GM11168 (cell line): ENCODE measurements at regions not wholly inside any gene's neighbourhood (a gene's known extent, or its start where the extent isn't known, plus 50 kb on each side); places are given as distances from the start of the nearest gene placed in this dataset.
"Not testable (repeated sequence)": the region's sequence is repeated elsewhere in the genome, so short reads cannot be mapped to it uniquely, and the experiment has no call there.

Experiments
- in situ Hi-C: fragments of 300-500 bp; cut with MboI; formaldehyde crosslinking; loops from one replicate; pipeline ENCODE4 v1.12.0; 2022; ENCODE audit warnings: low sequenced_read_pairs; ENCODE audit not compliant: unreplicated experiment

- in situ Hi-C loops, result no loop called here
These were observed 390.0 kb downstream of the TNS3 start for GRCh38 chr7:47191876-47192291.

DNA sequence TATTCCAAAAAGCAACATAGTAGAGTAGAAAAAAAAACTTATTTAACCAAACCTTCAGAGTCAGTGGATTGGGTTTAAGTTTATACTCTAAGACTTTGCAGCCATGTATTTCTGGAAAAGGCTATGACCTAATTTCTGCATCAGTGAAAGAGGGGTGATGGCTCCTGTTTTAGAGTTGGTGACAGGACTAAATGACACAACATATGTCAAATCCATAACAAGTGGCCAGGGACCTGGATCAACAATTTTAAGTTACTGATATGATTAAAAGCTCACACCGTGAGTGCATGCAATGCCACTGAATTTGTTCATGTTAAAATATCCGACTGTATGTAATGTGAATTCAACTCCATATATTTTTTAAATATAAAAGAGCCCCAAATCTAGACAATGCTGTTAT lies 390.6 kb downstream of the TNS3 start:
- in situ Hi-C loops, result no loop called here

DNA sequence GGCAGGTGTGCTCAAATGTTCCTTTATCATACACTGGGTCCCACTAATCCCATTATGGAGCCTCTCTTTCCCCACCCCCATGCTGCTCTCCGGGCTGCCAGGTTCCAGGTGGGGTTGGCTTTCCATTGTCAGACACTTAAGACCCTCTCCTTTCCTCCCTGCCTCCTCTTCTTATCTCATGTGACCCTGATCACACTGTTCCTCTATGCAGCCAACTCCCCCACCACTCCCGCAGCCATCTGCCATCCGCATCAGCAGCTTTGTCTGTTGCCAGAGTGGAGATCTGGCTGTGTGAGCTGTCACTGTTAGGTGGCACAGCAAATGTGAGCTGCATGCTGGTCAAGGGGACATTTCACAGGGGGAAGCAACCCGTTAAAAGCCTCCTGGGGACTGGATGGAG lies 391.4 kb downstream of the TNS3 start:
- in situ Hi-C loops, result no loop called here

DNA sequence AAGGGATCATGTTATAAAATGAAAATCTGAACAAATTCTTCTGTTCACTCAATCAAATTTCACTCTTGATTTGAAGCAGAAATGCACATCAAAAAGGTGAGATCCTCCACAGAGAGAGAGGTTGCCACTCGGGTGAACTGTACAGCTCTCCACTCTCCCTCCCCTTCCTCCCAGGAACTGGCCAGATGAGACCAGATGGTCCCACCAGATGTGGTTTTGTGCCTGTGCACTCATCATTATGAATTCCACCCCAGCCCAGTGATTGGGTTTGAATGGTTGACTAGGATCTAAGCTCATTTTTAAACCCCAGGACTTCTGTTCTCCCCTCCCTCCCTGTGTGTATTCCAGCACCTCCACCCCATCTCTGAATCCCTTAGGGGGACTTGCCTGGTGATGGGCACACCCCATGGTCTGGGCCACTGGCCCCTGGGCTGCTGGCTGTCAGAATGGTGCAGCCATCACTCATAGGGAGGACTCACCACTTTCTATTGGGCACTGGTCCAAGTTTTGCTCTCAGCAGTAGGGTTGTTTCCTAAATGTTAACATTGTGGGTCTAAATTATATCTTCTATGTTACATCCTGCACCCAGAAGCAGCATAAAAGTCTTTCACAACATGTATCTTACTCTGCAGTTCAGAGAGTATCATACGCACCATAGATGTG lies 393.1 kb downstream of the TNS3 start:
- in situ Hi-C loops, result no loop called here

DNA sequence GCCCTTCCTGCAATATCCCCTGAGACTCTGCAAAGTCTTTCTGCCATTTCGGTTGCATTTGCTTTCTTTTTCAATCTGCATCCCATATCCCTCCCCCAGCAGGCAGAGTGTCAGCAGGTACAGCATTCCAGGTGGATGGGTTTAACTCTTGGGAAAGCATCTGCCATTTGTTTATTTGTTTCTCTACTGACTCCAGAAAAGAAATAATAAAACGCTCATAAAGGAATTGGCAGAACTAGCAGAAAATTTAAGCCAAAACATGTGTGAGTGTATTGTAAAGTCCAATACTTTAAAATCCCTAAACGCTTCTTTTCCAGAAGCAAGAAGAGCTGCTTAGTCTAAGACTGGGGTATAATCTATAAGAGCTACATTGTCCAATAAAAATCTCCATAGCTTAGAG lies 393.8 kb downstream of the TNS3 start:
- in situ Hi-C loops, result no loop called here

GRCh38 chr7:47186316-47186715 lies 395.6 kb downstream of the TNS3 start:
- in situ Hi-C loops, result no loop called here

DNA sequence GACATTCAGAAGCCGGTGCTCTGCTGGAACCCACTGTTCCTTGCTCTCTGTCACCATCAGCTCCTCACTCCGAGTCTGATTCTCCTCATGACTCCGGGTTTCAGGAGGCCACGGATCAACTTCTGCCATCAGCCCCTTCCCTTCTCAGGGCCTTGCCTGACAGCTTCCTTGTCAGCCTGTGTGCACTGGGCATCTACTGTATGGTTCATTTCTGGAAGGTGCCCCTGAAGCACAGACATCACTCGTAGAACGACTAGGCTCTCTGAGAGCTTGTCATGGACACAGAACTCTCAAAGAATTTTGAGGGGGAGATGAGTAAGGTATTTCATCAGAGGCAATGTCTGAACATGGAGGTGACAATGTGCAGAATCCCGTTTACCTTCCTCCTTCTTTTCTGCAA lies 396.1 kb downstream of the TNS3 start:
- in situ Hi-C loops, result no loop called here

GRCh38 chr7:47185170-47185569 lies 396.7 kb downstream of the TNS3 start:
- in situ Hi-C loops, result no loop called here

- in situ Hi-C loops, result no loop called here
These were observed 397.9 kb downstream of the TNS3 start for GRCh38 chr7:47183862-47184590.

DNA sequence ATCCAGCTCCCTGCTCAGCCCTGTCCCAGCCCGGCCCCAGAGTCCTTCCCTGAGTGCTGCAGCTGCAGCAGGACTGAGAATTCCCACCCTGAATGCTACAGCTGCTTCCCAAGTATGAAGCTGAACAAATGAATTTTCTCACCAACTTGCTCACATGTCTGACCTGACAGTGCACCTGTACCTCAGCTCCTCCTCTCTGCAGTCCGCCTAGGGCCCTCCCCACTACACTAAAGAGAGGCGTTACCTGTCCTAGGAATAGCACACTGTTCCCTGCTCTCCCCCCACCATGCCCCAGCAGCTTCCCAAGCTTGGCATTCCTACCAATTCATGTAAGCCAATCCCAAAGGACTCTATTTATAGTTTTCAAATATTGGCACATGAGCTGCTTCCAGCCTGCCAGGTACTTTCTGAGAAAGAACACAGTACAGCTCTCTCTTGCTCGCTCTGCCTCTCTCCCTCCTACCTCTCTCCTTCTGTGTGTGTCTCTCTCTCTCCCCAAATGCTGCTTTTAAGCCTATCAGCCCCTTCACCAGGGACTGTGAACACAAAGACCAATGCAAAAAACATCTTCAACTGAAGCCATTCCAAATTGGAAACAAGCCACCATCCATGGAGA lies 400.1 kb downstream of the TNS3 start:
- in situ Hi-C loops, result no loop called here

GRCh38 chr7:47180516-47180826 lies 401.4 kb downstream of the TNS3 start:
- in situ Hi-C loops, result no loop called here

DNA sequence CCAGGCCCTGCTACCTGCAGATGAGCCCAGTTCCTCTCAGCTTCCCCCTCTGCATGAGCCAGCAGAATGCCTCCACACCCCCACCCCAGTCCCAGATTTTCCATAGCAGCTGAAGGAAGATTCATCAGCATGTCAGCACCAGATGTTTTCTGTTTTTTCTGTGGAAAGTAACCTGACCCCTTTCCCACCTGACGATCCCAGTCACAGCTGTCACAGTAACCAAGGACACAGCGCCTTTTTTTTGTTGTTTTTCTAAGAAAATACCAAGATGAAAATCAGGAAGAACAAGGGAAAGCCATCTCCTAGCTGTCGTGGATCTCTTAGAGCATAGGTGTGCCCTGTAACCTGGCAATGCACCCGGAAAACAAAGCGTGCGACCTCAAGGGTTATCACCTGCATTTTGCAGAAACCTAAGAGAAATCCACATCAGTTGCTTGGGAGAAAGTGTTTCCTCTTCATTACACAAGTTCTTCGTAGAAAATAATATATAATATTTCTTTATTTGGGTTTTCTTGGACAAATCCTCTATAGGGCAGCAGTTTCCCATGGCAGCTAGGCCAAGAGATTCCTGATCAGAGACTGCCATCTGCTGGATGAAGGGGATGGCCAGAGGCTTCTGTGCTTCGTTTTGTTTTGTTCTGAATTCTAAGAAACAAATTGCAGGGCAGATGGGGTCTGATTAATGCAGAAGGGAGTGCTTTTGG lies 401.9 kb downstream of the TNS3 start:
- in situ Hi-C loops, result no loop called here

DNA sequence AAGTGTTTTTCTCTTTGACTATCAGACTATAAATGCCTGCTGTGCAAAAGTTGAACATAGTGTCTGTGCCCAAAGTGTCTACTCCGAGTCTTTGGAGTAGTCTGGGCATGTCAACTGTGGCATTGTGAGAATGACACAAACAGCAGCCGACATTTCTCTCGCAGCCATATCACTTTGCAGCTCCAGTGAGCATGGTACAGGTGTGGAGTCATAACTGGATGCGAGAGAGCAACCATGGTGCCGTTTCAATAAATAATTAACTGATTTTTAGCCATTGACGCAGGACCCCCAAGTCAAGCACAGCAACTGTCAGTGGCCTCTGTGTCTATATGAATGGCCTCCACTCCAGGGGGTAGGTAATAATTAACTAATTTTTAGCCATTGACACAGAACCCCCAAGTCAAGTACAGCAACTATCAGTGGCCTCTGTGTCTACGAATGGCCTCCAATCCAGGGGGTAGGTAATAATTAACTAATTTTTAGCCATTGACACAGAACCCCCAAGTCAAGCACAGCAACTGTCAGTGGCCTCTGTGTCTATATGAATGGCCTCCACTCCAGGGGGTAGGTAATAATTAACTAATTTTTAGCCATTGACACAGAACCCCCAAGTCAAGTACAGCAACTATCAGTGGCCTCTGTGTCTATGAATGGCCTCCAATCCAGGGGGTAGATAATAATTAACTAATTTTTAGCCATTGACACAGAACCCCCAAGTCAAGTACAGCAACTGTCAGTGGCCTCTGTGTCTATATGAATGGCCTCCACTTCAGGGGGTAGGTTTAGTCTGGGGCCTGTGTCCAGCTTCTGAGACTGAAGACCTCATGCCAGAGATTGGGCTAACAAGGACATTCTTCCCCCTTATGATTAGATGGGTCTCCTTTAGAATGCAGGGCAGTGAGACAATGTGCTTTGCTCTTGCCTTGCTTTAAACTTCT lies 409.0 kb downstream of the TNS3 start:
- in situ Hi-C loops, result not testable (repeated sequence)

- in situ Hi-C loops, result no loop called here
These were observed 411.4 kb downstream of the TNS3 start for GRCh38 chr7:47170516-47170915.

GRCh38 chr7:47154791-47155190 lies 427.1 kb downstream of the TNS3 start:
- in situ Hi-C loops, result no loop called here

DNA sequence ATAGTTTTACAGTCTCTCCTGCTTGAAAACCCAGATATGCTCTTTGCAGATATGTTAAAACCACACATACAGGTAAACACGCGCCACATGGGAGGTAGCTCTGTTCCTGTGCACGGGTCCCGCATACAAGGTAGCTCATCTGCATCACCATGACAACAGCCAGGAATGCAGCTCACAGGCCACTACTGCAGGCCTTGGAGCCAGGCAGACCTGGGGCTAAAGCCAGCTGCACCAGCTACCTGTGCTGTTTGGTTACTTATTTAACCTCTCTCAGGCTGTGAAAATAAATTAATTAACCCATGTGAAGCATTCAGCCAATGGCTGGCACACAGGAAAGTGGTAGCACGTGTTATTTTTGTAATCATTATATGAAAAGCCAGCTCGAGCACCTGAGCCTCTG lies 428.3 kb downstream of the TNS3 start:
- in situ Hi-C loops, result no loop called here

- in situ Hi-C loops, result no loop called here
These were observed 428.9 kb downstream of the TNS3 start for GRCh38 chr7:47153058-47153457.

GRCh38 chr7:47152307-47152706 lies 429.6 kb downstream of the TNS3 start:
- in situ Hi-C loops, result no loop called here

GRCh38 chr7:47150497-47151260 lies 431.2 kb downstream of the TNS3 start:
- in situ Hi-C loops, result no loop called here
